ENCODE measurements at regions not wholly inside any gene's neighbourhood (a gene's known extent, or its start where the extent isn't known, plus 50 kb on each side); places are given as distances from the start of the nearest gene placed in this dataset.
"Not testable (repeated sequence)": the region's sequence is repeated elsewhere in the genome, so short reads cannot be mapped to it uniquely, and the experiment has no call there.

DNA sequence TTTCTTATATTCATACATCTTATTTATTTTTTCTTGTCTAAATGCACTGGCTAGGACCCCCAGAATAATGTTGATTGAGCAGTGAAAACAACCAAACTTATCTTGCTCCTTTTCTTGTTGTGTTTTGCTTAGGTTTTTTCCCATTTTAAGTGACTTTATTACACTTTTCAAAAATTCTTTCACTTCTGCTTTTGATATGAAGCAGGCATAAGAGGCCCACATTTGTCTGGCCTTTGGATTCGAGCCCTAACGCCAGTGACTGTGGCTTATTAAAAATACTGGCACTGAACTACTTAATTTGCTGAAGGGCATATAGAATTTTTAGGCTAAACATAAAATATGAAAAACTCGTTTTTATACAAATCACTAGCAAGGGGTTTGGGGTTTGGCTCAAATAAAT, 197.0 kb downstream of the ASB9 start:
- DNase-seq: no peak
- H3K9me3 Mint-ChIP-seq: no peaks in the 10 kb centered on the region
- H3K36me3 Mint-ChIP-seq: no peaks in the 10 kb centered on the region
- CTCF ChIA-PET: no interaction called here
- H3K27me3 Mint-ChIP-seq: peaks cover 4% of the 10 kb centered on the region
- no peak overlapping the region for H3K4me3 Mint-ChIP-seq
- H3K27ac Mint-ChIP-seq: no peak overlapping the region
- H3K4me1 Mint-ChIP-seq: no peaks in the 10 kb centered on the region

DNA sequence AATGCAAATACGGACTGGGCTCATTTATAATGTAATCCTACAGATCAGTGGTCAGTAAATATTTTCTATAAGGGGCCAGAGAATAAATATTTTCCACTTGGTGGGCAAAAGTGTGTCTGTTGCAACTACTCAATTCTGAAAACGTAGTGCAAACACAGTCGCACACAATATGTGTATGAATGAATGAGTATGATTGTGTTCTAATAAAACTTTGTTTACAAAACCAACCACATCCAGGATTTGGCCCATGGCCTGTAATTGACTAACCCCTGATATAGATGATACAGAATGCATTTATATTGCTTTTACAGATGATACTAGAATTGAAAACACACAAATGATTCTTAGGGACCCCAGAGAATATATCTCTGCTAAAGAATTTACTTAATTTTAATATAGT, 197.6 kb downstream of the ASB9 start:
- Mint-ChIP-seq H3K4me1 (no peaks in the 10 kb centered on the region), H3K9me3 (no peaks in the 10 kb centered on the region), H3K36me3 (no peaks in the 10 kb centered on the region), H3K27ac (no peak overlapping the region), H3K27me3 (peaks cover 4% of the 10 kb centered on the region), H3K4me3 (no peak overlapping the region)
- CTCF ChIA-PET: no interaction called here
- no peak for DNase-seq

- Mint-ChIP-seq H3K4me1 (no peaks in the 10 kb centered on the region), H3K4me3 (no peak overlapping the region), H3K27ac (no peak overlapping the region), H3K36me3 (no peaks in the 10 kb centered on the region), H3K27me3 (no peaks in the 10 kb centered on the region), H3K9me3 (no peaks in the 10 kb centered on the region)
- DNase-seq: no peak
- CTCF ChIA-PET: no interaction called here
Measured at GRCh38 chrX:15059474-15059873, 186.3 kb downstream of the MOSPD2 start.

DNA sequence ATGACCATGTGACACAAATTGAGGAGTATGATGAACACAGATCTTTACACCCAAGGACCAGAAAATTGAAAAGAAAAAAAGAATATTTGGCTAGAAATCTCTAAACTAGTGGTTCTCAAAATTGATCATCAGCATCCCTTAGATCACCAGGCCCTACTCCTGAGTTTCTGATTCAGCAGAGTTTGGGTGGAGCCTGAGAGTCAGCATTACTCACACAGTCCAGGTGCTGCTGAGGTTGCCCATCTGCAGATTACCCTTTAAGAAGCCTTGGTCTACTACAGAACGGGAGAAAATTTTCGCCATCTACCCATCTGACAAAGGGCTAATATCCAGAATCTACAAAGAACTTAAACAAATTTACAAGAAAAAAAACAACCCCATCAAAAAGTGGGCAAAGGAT, 182.8 kb downstream of the MOSPD2 start:
- CTCF ChIA-PET: no interaction called here

DNA sequence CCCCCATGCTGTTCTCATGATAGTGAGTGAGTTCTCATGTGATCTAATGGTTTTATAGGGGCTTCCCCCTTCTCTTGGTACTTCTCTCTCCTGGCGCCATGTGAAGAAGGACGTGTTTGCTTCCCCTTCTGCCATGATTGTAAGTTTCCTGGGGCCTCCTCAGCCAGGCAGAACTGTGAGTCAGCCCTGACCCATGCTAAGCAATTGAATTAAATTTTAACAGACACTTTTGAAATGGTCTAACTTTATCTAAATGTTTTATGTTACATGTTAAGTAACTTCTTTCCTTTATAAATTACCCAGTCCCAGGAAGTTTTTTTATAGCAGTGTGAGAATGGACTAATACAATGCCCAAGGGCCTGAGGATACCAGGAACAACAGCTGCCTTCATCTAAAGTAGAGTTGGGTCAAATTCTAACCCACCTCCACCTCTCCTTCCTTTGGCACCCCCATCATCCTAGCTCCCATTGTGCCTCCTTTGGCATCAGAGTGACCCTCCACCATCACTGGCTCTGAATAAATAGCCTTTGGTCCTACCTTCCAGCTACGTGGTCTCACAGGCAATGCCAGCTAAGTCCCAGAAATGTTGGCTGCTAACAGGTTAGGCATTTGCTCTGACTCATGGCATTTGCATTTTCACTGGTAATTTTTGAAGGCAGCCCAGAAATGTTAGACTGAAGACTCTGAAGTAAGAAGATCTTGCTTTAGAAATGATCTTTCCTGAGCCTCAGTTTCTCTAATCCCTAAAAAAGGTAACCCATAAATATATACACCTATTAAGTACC, 182.1 kb downstream of the MOSPD2 start:
- Mint-ChIP-seq H3K4me3 (no peak overlapping the region), H3K36me3 (no peaks in the 10 kb centered on the region), H3K27me3 (no peaks in the 10 kb centered on the region), H3K4me1 (no peaks in the 10 kb centered on the region), H3K9me3 (no peaks in the 10 kb centered on the region), H3K27ac (peak overlapping the region; percentile 14)
- DNase-seq: no peak
- CTCF ChIA-PET: no interaction called here

More for the DNA sequence above, 182.8 kb downstream of the MOSPD2 start:
- no peak for DNase-seq
- H3K9me3 Mint-ChIP-seq: no peaks in the 10 kb centered on the region
- H3K4me3 Mint-ChIP-seq: no peak overlapping the region
- H3K27ac Mint-ChIP-seq: no peak overlapping the region
- H3K4me1 Mint-ChIP-seq: no peaks in the 10 kb centered on the region
- H3K36me3 Mint-ChIP-seq: no peaks in the 10 kb centered on the region
- H3K27me3 Mint-ChIP-seq: no peaks in the 10 kb centered on the region

- DNase-seq: no peak
- Mint-ChIP-seq H3K4me3 (no peak overlapping the region), H3K27me3 (no peaks in the 10 kb centered on the region), H3K4me1 (no peaks in the 10 kb centered on the region), H3K9me3 (no peaks in the 10 kb centered on the region), H3K36me3 (no peaks in the 10 kb centered on the region), H3K27ac (no peak overlapping the region)
- CTCF ChIA-PET: no interaction called here
Measured at GRCh38 chrX:15050395-15050794, 177.2 kb downstream of the MOSPD2 start.

GRCh38 chrX:15043538-15043937, 170.3 kb downstream of the MOSPD2 start:
- no peaks in the 10 kb centered on the region for H3K9me3 Mint-ChIP-seq
- H3K27me3 Mint-ChIP-seq: no peaks in the 10 kb centered on the region
- no peaks in the 10 kb centered on the region for H3K36me3 Mint-ChIP-seq
- CTCF ChIA-PET: no interaction called here
- H3K4me3 Mint-ChIP-seq: no peak overlapping the region
- no peaks in the 10 kb centered on the region for H3K4me1 Mint-ChIP-seq
- H3K27ac Mint-ChIP-seq: no peak overlapping the region
- DNase-seq: no peak

GRCh38 chrX:15033917-15034316, 160.7 kb downstream of the MOSPD2 start:
- CTCF ChIA-PET: no interaction called here
- H3K9me3 Mint-ChIP-seq: peaks cover 1% of the 10 kb centered on the region
- peaks cover 8% of the 10 kb centered on the region for H3K4me1 Mint-ChIP-seq
- no peak for DNase-seq
- no peak overlapping the region for H3K27ac Mint-ChIP-seq
- no peaks in the 10 kb centered on the region for H3K36me3 Mint-ChIP-seq
- no peaks in the 10 kb centered on the region for H3K27me3 Mint-ChIP-seq
- H3K4me3 Mint-ChIP-seq: no peak overlapping the region

DNA sequence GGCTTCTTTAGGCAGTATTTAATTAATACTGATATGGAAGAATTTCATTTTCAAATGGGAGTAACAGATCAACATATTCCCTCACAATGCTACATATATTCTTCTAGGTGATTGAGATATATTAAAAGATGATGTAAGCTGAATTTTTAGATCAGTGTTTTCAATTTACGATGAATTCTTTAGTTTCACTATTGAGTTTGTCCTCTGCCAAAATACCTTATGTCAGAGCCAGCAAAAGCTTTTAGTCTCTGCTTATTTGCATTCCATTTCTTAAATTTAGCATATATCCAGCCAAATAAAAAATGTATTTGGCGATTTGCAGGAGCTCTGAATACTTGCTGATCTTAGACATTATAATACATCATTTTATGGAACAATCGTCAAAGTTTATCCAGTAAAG, 144.3 kb downstream of the MOSPD2 start:
- Mint-ChIP-seq H3K36me3 (no peaks in the 10 kb centered on the region), H3K4me3 (no peak overlapping the region)
- CTCF ChIA-PET: no interaction called here

DNA sequence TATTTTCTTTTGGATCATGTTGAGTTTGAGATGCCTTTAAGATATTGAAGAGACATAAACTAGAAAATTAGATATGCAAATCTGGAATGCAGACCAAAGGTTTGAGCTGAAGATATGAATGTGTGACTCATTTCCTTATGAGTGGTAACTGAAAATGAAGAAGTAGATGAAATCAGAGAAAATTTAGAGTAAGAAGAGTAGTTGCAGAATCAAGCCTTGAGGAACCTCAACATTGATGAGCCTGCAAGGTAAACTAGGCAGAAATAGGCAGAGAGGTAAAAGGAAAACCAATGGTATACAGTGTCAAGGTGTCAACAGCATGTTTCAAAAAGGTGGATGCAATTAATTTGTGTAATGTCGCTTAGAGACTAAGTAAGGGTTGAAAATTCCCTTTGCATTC, 142.8 kb downstream of the MOSPD2 start:
- no peak overlapping the region for H3K27ac Mint-ChIP-seq
- no peak overlapping the region for H3K4me3 Mint-ChIP-seq
- CTCF ChIA-PET: no interaction called here
- H3K9me3 Mint-ChIP-seq: no peaks in the 10 kb centered on the region
- DNase-seq: no peak
- no peaks in the 10 kb centered on the region for H3K27me3 Mint-ChIP-seq
- H3K36me3 Mint-ChIP-seq: no peaks in the 10 kb centered on the region
- no peaks in the 10 kb centered on the region for H3K4me1 Mint-ChIP-seq

More for the DNA sequence above, 144.3 kb downstream of the MOSPD2 start:
- no peaks in the 10 kb centered on the region for H3K4me1 Mint-ChIP-seq
- DNase-seq: no peak
- no peaks in the 10 kb centered on the region for H3K9me3 Mint-ChIP-seq
- H3K27me3 Mint-ChIP-seq: no peaks in the 10 kb centered on the region
- no peak overlapping the region for H3K27ac Mint-ChIP-seq

GRCh38 chrX:15014281-15014680, 141.1 kb downstream of the MOSPD2 start:
- no peak overlapping the region for H3K4me3 Mint-ChIP-seq
- H3K27me3 Mint-ChIP-seq: no peaks in the 10 kb centered on the region
- no peaks in the 10 kb centered on the region for H3K9me3 Mint-ChIP-seq
- no peaks in the 10 kb centered on the region for H3K36me3 Mint-ChIP-seq
- no peaks in the 10 kb centered on the region for H3K4me1 Mint-ChIP-seq
- no peak for DNase-seq
- CTCF ChIA-PET: no interaction called here
- no peak overlapping the region for H3K27ac Mint-ChIP-seq

- no peak for DNase-seq
- H3K36me3 Mint-ChIP-seq: no peaks in the 10 kb centered on the region
- CTCF ChIA-PET: no interaction called here
- no peaks in the 10 kb centered on the region for H3K4me1 Mint-ChIP-seq
- H3K4me3 Mint-ChIP-seq: no peak overlapping the region
- H3K27ac Mint-ChIP-seq: no peak overlapping the region
- no peaks in the 10 kb centered on the region for H3K9me3 Mint-ChIP-seq
- H3K27me3 Mint-ChIP-seq: no peaks in the 10 kb centered on the region
Measured at GRCh38 chrX:15013461-15013860, 140.2 kb downstream of the MOSPD2 start.

DNA sequence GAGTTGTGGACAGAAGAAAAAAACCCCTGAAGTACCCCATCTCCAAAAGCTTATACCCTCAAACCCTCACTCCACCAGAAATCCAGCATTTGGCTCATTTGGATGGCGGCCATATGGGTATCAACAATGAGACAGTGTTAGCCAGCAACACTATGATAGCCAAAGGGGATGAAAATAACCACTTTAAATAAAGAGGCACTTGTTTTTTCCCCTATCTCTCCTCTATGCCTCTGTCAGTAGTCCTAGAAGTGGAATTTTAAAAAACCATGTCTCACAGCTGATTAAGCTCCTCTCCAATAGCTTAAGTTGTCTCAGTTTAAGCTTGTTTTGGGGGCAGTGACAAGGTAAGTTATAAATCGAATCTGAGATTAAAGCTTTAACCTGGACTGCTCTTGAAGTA, 124.0 kb downstream of the MOSPD2 start:
- H3K27ac Mint-ChIP-seq: no peak overlapping the region
- H3K27me3 Mint-ChIP-seq: no peaks in the 10 kb centered on the region
- H3K4me1 Mint-ChIP-seq: no peaks in the 10 kb centered on the region
- H3K9me3 Mint-ChIP-seq: no peaks in the 10 kb centered on the region
- CTCF ChIA-PET: no interaction called here
- no peak for DNase-seq
- H3K4me3 Mint-ChIP-seq: no peak overlapping the region
- H3K36me3 Mint-ChIP-seq: no peaks in the 10 kb centered on the region

DNA sequence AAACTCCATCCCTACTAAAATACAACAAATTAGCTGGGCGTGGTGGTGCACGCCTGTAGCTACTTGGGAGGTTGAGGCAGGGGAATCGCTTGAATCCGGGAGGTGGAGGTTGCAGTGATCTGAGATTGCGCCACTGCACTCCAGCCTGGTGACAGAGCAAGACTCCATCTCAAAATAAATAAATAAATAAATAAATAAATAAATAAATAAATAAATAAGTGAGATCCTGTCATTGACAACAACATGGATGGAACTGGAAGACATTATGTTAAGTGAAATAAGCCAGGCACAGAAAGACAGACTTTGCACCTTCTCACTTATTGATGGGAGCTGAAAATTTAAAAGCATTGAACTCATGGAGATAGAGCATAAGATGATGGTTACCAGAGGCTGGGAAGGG, 111.2 kb downstream of the MOSPD2 start:
- H3K27ac Mint-ChIP-seq, CTCF ChIA-PET, H3K9me3 Mint-ChIP-seq: not testable (repeated sequence)

More for the DNA sequence above, 111.2 kb downstream of the MOSPD2 start:
- H3K36me3 Mint-ChIP-seq, H3K27me3 Mint-ChIP-seq, H3K4me1 Mint-ChIP-seq, DNase-seq, H3K4me3 Mint-ChIP-seq: not testable (repeated sequence)
